ENCODE measurements at regions not wholly inside any gene's neighbourhood (a gene's known extent, or its start where the extent isn't known, plus 50 kb on each side); places are given as distances from the start of the nearest gene placed in this dataset.

DNA sequence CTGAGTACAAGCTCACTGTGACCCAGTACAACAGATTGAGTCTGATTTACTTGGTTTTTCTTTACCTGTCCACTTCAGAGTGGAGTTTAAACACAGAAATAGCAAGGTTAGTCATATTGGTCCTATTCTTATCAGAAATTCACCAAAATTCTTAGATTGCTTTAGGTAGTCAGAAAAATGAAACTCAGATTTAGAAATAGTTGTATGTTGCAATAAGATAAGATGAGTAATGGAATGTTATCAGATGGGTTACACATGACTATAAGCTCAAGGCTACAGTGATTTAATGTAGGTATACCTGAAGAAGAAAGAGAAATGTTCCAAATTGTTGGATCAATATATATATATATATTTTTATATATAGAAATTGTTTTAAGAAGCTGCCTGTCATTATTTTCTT is 524.1 kb downstream of the LRFN5 start:
- TF ChIP-seq, protein P1, sequence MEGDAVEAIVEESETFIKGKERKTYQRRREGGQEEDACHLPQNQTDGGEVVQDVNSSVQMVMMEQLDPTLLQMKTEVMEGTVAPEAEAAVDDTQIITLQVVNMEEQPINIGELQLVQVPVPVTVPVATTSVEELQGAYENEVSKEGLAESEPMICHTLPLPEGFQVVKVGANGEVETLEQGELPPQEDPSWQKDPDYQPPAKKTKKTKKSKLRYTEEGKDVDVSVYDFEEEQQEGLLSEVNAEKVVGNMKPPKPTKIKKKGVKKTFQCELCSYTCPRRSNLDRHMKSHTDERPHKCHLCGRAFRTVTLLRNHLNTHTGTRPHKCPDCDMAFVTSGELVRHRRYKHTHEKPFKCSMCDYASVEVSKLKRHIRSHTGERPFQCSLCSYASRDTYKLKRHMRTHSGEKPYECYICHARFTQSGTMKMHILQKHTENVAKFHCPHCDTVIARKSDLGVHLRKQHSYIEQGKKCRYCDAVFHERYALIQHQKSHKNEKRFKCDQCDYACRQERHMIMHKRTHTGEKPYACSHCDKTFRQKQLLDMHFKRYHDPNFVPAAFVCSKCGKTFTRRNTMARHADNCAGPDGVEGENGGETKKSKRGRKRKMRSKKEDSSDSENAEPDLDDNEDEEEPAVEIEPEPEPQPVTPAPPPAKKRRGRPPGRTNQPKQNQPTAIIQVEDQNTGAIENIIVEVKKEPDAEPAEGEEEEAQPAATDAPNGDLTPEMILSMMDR (conservative IDR thresholded peaks at IDR 0.05; ENCODE audit: low read depth, low read length), result no peak
- TF ChIP-seq POLR2A (IDR thresholded peaks at IDR 0.05; ENCODE audit: low read depth, low read length) (no peak), MXI1 (IDR thresholded peaks at IDR 0.05; ENCODE audit: borderline replicate concordance, low read depth, low read length) (no peak), RFX5 (IDR thresholded peaks at IDR 0.05; ENCODE audit: low read depth, low read length) (no peak), RCOR1 (IDR thresholded peaks at IDR 0.05; ENCODE audit: insufficient replicate concordance, low read length) (no peak)
